ENCODE measurements at regions not wholly inside any gene's neighbourhood (a gene's known extent, or its start where the extent isn't known, plus 50 kb on each side); places are given as distances from the start of the nearest gene placed in this dataset.
A peak's percentile ranks its signal among the peaks of the same experiment; 100 is the strongest.

DNA sequence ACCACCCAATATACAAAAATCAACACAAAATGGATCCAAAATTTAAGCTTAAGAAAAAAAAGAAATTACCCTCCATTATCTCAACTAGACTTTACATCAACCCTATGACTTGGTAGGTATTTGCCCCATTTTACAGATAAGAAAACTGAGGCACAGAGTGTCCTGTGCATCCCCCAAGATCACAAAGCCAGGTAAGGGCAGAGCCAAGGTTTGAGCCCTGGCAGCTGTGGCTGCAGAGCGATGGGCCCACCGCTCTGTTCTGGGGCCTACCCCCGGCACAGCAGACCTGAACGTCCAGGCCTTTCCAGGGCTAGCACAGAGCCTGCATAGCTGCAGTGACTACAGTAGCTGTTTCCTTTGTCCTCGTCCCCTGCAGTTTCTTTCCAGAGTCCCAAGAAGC lies 417.6 kb downstream of the SOX9 start:
- DNase-seq (ENCODE audit: low read depth in 1 of 2, low spot score in 1 of 2) = no peak

DNA sequence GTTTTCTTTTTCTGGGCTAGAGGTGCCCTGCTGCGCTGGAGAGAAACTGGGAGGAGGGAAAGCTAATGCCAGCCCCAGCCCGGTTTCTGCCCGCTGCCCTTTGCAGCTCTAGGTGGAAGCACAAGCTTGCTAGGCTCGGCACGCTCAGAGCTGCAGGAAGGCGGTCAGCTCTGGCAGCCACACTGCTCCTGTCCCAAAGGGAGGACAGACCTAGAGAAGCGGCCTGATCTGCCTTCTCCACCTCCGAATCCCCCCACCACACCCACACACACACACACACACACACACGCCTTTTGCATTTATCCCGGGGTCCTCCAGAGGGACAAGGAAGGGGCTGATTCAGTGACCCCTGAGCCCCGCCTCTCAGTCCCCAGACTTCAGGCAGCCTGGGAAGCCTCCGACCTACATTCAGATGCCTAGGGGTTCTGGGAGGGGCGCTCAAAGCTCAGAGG lies 418.1 kb downstream of the SOX9 start:
- DNase-seq (ENCODE audit: low read depth in 1 of 2, low spot score in 1 of 2) = no peak

DNA sequence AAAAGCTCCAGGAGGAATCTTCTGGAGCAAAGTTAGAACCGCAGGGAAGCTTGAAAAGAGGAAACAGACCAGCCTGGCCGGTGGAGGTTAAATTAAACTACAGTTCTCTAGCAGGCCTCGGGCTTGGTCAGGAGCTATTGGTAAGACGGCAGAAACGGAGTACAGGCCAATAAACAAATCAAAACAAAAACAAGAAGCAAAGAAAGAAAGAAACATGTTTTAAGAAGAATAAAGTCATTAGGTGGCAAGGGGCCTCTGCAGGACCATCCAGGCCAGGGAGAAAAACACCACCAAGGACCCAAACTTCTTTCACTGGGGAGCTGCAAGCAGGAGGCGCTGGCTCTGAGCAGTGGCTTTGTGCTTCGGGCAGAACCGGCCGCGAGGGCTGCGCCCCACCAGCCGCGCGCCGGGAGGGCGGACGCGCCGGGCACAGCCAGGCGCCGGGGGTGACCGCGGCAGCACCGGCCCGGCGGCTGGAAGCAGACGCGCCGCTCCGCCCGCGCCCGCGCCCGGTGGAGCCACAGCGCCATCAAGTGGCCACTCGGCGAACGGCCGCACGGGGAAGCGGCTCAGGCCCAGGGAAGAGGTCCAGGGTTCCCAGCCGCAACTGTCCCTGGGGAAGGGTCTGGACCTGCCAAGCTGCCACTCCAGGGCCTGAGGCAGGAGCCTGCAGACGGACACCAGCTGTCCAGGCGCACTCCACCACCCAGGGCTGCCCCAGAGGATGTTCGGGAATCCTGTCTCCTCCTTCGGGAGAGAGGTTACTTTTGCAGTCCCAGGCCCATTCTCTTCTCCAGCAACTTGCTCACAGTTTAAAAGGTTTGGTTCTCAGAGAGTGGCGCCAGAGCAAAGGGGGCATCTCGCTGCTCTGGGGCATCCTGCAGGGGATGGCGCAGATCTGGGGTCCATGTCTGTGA lies 419.4 kb downstream of the SOX9 start:
- peak; percentile 21 to 51 for DNase-seq (ENCODE audit: low read depth in 1 of 2, low spot score in 1 of 2)

- DNase-seq (ENCODE audit: low read depth in 1 of 2, low spot score in 1 of 2) = no peak
Measured at GRCh38 chr17:72542317-72542716, 421.5 kb downstream of the SOX9 start.

- no peak for DNase-seq (ENCODE audit: low read depth in 1 of 2, low spot score in 1 of 2)
Measured at GRCh38 chr17:72545766-72546165, 424.9 kb downstream of the SOX9 start.

- DNase-seq (ENCODE audit: low read depth in 1 of 2, low spot score in 1 of 2) = no peak
Measured at GRCh38 chr17:72553051-72553755, 432.4 kb downstream of the SOX9 start.

- no peak for DNase-seq (ENCODE audit: low read depth in 1 of 2, low spot score in 1 of 2)
Measured at GRCh38 chr17:72554508-72554907, 433.7 kb downstream of the SOX9 start.

DNA sequence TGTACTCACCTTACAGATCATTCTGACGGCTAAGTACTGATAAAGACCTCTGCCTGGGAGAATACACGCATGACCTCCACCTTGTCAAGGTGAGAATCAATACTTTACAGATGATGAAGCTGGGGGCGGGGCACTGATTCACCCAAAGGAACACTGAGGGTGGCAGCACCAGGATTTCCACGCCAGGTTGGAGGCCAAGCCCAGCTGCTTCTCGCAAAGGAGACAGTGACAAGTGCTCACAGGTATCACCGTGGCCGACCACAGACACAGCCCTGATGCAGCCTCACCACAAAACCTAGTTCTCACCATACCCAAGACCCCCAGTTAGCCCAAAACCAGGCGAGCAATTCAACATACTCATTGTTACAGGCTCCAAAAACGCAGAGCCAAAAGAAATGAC lies 434.2 kb downstream of the SOX9 start:
- no peak for DNase-seq (ENCODE audit: low read depth in 1 of 2, low spot score in 1 of 2)

DNA sequence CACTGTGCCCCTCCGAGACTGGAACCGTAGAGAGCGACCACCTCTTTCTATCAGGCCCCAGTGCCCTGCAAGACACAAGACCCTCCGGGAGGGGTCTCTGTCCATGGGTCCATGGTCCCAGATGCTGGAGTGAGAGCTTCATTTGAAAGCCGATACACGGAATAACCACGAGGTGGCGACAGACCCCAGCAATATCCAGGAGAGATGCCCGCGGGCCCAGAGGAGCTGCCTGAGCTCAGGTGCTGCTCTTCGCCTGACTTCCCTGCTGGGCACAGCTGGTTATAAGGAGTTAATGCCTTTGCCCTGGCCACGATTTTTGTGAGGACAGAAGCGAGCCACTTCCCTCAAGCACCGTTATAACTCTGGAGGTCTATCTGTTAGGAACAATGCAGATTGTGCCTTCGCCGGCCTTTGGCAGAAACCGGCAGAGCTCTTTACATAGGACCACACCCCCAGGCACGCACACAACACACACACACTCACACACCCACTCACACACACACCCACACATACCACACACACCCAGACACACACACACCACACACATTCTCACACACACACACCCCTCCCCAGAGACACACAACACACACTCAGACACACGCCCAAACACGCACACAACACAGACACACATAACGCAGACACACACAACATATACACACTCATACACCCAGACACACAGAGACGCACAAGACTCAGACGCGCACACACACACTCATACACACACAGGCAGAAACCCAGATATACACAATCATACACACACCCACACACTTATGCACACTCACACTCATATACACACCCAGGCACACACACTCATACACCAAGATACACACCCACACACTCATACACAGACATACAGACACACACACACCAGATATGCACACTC lies 436.4 kb downstream of the SOX9 start:
- DNase-seq (ENCODE audit: low read depth in 1 of 2, low spot score in 1 of 2) = peak; percentile 16 to 27

DNA sequence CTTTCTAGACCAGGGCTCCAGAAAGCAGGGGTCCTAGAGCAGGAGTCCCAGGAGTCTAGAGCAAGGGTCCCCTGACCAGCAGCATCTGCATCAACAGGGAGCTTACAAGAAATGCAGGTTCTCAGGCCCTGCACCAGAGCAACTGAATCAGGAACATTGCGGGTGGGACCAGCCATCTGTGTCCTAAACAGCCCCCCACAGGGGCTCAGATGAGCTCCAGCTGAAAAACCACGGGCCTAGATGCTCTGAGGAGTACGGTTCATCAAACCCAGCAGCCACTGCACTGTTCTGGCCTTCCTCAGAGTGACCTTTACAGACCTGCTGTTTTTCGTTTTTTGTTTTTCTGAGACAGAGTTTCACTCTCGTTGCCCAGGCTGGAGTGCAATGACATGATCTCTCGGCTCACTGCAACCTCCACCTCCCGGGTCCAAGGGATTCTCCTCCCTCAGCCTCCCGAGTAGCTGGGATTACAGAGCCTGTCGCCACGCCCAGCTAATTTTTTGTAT lies 438.2 kb downstream of the SOX9 start:
- DNase-seq (ENCODE audit: low read depth in 1 of 2, low spot score in 1 of 2) = no peak

DNA sequence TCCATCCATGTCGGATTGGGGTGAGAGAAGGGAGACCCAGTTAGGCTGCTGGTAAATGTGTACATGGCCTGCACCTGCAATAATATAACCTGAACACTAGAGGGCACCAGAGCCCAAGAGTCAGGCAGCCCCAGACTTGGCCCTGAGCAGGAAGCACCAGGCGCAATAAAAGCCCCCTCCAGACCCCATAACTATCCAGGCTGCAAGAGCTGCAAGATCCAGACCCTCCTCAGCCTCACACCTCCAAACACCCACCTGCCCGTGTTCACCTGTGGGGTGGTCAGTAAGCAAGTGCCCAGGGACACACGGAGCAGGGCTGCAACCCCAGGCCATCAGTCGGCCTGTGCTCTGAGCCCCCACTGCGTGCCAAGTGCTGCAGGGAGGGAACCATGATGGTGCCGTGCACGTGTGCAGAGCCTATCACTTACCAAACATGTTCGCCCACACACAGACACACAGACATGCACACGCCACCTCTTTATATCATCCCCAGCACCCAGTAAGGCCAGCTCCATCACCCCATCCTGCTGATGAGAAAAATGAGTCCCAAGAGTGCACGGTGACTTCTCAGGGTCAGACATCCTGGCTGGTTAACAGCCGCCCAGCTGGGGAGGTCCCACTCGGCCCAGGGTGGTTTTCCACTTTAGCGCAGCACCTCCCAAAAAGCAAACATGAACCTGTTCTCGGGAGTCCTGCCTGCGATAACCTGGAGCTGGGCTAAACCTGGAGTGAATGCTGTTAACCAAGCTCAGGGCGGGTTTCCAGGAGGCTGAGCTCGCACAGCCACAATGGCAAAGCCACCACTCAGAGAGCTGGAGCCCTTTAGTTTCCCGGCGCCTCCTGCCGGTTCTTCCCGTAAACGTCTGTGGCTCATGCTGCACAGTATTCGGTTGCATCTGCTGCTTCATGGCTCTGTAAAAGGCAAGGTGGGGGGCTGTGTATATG lies 439.8 kb downstream of the SOX9 start:
- DNase-seq (ENCODE audit: low read depth in 1 of 2, low spot score in 1 of 2) = peak in 1 of 2 donors; percentile 9

- DNase-seq (ENCODE audit: low read depth in 1 of 2, low spot score in 1 of 2) = no peak
Measured at GRCh38 chr17:72561266-72561665, 440.4 kb downstream of the SOX9 start.

DNA sequence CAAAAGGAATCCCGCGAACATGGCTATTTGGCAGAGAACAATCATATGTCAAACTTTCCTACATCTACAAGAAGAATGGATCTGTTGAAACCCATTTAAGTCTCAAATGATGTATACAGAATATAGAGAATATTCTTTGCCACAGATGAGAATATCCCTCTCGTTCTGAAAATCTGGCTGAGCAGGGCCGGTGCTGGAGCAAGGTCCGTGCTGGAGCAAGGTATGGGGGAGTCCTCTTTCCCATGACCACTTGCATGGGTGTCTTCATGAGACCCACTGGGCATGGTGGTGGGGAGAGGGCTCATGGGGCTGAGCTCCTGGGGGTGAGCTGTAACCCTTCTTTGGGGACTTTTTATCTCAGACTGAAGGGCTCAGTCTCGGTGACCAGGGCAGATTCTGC lies 440.9 kb downstream of the SOX9 start:
- no peak for DNase-seq (ENCODE audit: low read depth in 1 of 2, low spot score in 1 of 2)

DNA sequence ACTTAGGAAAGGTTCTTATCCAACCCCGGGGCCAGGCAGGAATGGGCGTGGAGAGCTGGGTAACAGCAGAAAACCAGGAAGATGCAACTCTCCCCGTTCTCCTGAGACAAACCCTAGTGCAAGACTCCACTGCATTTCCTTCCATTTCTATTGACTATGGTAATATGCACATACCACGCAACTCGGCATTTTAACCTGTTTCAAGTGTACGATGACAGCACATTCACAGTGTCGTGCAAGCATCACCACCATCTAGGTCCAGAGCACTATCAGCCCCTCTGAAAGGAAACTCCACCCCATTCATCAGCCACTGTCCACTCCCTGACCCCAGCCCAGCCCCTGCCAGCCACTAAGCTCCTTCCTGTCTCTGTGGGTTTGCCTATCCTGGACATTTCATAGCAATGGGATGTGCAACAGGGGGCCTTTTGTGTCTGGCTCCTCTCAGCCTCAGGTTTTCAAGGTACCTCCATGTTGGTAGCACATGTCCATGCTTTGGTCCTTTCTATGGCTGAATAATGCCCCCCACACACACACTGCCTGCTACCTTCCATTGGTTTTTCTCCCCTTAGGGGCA lies 441.9 kb downstream of the SOX9 start:
- no peak for DNase-seq (ENCODE audit: low read depth in 1 of 2, low spot score in 1 of 2)

- DNase-seq (ENCODE audit: low read depth in 1 of 2, low spot score in 1 of 2) = no peak
Measured at GRCh38 chr17:72563952-72564351, 443.1 kb downstream of the SOX9 start.

GRCh38 chr17:72565006-72565405 lies 444.2 kb downstream of the SOX9 start:
- no peak for DNase-seq (ENCODE audit: low read depth in 1 of 2, low spot score in 1 of 2)

DNA sequence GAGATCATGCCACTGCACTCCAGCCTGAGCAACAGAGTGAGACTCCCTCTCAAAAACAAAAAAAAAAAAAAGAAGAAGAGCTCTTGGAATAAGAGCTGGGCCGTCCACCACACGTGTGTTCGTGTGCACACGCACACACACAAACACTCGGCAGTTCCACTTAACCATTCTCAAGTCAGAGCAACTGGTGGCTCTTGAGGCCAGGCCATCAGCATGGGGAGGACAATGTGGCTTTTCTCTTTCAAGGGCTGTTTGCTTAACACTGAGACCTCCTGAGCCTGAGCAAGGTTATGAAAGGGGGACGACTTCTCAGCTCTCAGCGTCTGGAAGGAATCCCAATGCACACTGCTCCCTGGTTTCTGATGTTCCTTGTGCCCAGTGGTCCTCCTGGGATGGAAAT lies 444.9 kb downstream of the SOX9 start:
- DNase-seq (ENCODE audit: low read depth in 1 of 2, low spot score in 1 of 2) = no peak

- DNase-seq (ENCODE audit: low read depth in 1 of 2, low spot score in 1 of 2) = no peak
Measured at GRCh38 chr17:72566671-72567484, 446.1 kb downstream of the SOX9 start.

GRCh38 chr17:72567774-72568173 lies 447.0 kb downstream of the SOX9 start:
- DNase-seq (ENCODE audit: low read depth in 1 of 2, low spot score in 1 of 2) = no peak

Measured in stimulated activated CD4-positive, alpha-beta T cell treated with anti-CD3 and anti-CD28 coated beads, Interleukin-15, amount 100 ng/mL, for 1 hour (primary cell).